ENCODE measurements at regions not wholly inside any gene's neighbourhood (a gene's known extent, or its start where the extent isn't known, plus 50 kb on each side); places are given as distances from the start of the nearest gene placed in this dataset.
"Not testable (repeated sequence)": the region's sequence is repeated elsewhere in the genome, so short reads cannot be mapped to it uniquely, and the experiment has no call there.

- no peak for DNase-seq (ENCODE audit: low read depth)
- in situ Hi-C loops (cut with HindIII; ENCODE audit: low pct_unique_long_range_greater_than_20kb, low sequenced_read_pairs) = no loop called here
These were observed 200.6 kb upstream of the KLF3 start for GRCh38 chr4:38463268-38463958.

GRCh38 chr4:38464328-38464727 is 199.7 kb upstream of the KLF3 start:
- in situ Hi-C loops (cut with HindIII; ENCODE audit: low pct_unique_long_range_greater_than_20kb, low sequenced_read_pairs) = no loop called here
- no peak for DNase-seq (ENCODE audit: low read depth)

DNA sequence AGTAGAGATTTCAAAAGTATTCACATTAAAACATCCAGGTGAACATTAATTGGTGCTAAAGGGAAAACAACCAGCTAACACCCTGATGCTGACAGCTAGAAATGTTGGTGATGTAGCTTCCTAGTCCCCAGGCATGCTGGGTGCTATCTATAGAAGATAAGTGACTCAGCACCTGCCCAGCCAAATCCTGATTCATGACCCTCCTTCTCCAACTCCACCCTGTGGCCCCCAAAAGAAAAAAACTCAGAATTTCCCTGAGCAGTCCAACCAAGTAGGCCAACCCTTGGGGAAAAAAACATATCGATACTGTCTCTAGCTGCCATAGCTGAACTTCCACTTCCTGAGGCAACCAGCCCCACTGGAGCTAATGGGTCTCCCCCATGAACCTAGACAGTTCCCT is 197.6 kb upstream of the KLF3 start:
- in situ Hi-C loops (cut with HindIII; ENCODE audit: low pct_unique_long_range_greater_than_20kb, low sequenced_read_pairs) = no loop called here
- DNase-seq (ENCODE audit: low read depth) = no peak

- no peak for DNase-seq (ENCODE audit: low read depth)
- in situ Hi-C loops (cut with HindIII; ENCODE audit: low pct_unique_long_range_greater_than_20kb, low sequenced_read_pairs) = no loop called here
These were observed 196.7 kb upstream of the KLF3 start for GRCh38 chr4:38467296-38467695.

DNA sequence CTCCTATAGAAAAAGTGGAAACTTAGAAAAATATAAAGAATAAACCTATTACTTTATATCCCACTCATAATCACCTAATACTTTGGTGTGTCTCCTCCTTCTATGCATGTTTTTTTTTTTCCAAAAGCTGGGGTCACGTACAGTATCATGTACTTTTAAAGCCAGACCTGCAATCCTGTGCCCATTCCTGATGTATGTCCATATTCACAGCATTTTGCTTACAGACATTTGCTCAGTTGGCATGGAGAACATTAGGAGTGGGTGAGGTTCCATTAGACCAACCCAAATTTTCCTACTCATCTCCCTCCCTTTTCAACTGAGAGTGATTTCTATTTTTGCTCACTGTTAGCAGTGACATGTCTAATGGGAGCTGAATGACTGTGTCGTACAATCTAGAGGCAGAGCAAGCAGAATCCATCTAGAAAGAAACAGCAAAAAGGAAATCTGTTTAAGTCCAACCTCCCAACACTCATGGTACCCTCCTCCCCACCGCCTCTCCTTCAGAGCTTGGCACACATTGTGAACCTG is 195.6 kb upstream of the KLF3 start:
- in situ Hi-C loops (cut with HindIII; ENCODE audit: low pct_unique_long_range_greater_than_20kb, low sequenced_read_pairs) = no loop called here
- no peak for DNase-seq (ENCODE audit: low read depth)

- in situ Hi-C loops (cut with HindIII; ENCODE audit: low pct_unique_long_range_greater_than_20kb, low sequenced_read_pairs) = no loop called here
- no peak for DNase-seq (ENCODE audit: low read depth)
These were observed 194.6 kb upstream of the KLF3 start for GRCh38 chr4:38469410-38469809.

GRCh38 chr4:38470735-38471262 is 193.2 kb upstream of the KLF3 start:
- in situ Hi-C loops (cut with HindIII; ENCODE audit: low pct_unique_long_range_greater_than_20kb, low sequenced_read_pairs) = no loop called here

DNA sequence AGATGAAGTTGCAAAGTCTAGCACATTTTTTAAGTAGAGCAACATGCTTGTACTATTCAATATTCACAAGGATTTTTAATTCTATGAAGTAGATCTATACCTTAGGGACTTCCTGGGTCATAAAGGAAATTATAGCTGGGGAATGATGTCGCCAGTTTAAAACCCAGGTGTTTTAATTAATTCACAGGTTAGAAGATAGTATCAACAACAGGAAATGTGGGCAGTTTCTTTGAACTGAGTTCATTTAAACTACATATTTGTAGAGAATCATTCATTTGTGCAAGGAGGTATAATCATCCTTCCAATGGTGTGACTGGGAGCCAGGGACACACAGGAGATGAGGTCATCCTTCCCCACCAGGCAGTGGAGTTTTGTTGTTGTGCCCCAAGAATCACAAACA is 181.3 kb upstream of the KLF3 start:
- in situ Hi-C loops (cut with HindIII; ENCODE audit: low pct_unique_long_range_greater_than_20kb, low sequenced_read_pairs) = no loop called here
- no peak for DNase-seq (ENCODE audit: low read depth)

More at GRCh38 chr4:38470735-38471262, 193.2 kb upstream of the KLF3 start:
- no peak for DNase-seq (ENCODE audit: low read depth)

- in situ Hi-C loops (cut with HindIII; ENCODE audit: low pct_unique_long_range_greater_than_20kb, low sequenced_read_pairs) = not testable (repeated sequence)
These were observed 180.4 kb upstream of the KLF3 start for GRCh38 chr4:38483628-38484027.

GRCh38 chr4:38489011-38489861 is 174.8 kb upstream of the KLF3 start:
- DNase-seq (ENCODE audit: low read depth) = no peak
- in situ Hi-C loops (cut with HindIII; ENCODE audit: low pct_unique_long_range_greater_than_20kb, low sequenced_read_pairs) = no loop called here

More at GRCh38 chr4:38483628-38484027, 180.4 kb upstream of the KLF3 start:
- not testable (repeated sequence) for DNase-seq (ENCODE audit: low read depth)

- DNase-seq (ENCODE audit: low read depth) = no peak
- in situ Hi-C loops (cut with HindIII; ENCODE audit: low pct_unique_long_range_greater_than_20kb, low sequenced_read_pairs) = no loop called here
These were observed 173.9 kb upstream of the KLF3 start for GRCh38 chr4:38489924-38490639.

DNA sequence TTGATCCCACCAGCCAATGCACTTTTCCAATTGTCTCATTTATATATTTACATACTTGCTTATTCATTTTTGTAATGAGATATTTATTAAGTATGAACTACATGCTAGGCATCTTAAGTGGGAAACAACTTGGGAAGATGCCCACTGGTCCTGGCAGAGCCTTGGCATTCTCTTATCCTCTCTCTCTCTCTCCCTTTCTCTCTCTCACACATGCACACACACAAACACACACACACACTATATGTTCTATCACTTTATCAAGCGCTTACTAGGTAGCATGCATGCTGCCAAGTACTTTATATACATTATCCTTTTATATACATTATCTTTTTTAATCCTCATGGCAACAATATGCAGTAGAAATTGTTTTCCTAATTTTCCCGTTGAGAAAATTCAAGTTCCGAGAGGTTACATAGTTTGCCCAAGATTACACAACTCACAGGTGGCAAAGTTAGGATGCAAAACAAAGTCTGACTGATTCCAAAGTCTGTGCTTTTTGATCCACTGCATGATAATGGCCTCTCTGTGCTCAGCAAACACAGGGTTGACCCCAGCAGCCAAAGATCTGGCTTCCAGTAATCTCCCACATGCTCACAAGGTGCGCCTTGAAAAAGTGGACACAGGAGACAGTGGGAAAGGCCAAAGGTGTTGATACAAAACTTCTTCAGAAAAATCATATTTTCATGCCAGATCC is 173.1 kb upstream of the KLF3 start:
- no peak for DNase-seq (ENCODE audit: low read depth)
- in situ Hi-C loops (cut with HindIII; ENCODE audit: low pct_unique_long_range_greater_than_20kb, low sequenced_read_pairs) = no loop called here

DNA sequence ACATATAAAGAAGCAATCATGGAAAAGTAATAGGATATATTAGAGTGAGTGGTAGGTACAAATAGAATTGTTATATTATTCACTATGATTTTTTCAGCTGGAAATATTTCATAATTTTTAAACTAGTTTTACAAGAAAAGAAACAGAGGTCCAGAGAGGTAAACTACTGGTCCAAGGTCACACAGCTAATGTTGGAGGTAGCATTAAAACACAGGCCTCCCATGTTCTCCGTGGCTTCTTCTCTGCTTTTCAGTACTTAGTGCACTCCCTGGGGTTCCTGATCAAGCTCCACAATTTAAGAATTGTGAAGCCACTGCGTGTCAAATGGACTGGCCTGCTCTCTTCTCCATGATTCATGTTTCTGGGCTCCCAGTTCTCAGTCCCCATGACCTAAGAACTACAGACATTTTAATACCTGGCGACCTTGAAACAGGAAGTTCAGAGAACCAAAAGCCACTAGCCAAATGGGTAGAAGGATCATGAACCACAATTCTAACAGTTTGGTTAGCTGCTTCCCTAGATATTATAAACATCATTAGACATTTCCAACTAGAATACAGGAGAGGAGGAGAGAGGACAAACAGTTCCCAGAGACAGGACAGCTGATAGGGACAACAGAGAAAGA is 172.0 kb upstream of the KLF3 start:
- in situ Hi-C loops (cut with HindIII; ENCODE audit: low pct_unique_long_range_greater_than_20kb, low sequenced_read_pairs) = no loop called here
- DNase-seq (ENCODE audit: low read depth) = no peak

DNA sequence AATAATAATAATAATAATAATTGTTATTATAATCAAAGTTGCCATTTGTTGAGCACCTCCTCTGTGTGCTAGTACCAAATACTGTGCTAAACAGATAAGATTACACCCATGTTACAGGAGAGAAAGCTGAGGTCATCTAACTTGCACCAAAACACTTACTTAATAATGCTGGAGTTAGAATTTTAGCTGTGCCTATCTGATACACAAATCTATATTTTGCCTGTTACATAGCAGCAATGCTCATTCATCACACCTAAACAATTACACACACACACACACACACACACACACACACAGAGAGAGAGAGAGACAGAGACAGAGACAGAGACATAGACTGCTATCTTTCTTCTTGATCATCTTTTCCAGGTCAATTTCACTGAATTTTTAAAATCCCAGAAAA is 170.9 kb upstream of the KLF3 start:
- in situ Hi-C loops (cut with HindIII; ENCODE audit: low pct_unique_long_range_greater_than_20kb, low sequenced_read_pairs) = no loop called here
- DNase-seq (ENCODE audit: low read depth) = no peak

- in situ Hi-C loops (cut with HindIII; ENCODE audit: low pct_unique_long_range_greater_than_20kb, low sequenced_read_pairs) = no loop called here
- DNase-seq (ENCODE audit: low read depth) = no peak
These were observed 168.6 kb upstream of the KLF3 start for GRCh38 chr4:38495446-38495845.

- in situ Hi-C loops (cut with HindIII; ENCODE audit: low pct_unique_long_range_greater_than_20kb, low sequenced_read_pairs) = no loop called here
- DNase-seq (ENCODE audit: low read depth) = no peak
These were observed 166.9 kb upstream of the KLF3 start for GRCh38 chr4:38497121-38497520.

DNA sequence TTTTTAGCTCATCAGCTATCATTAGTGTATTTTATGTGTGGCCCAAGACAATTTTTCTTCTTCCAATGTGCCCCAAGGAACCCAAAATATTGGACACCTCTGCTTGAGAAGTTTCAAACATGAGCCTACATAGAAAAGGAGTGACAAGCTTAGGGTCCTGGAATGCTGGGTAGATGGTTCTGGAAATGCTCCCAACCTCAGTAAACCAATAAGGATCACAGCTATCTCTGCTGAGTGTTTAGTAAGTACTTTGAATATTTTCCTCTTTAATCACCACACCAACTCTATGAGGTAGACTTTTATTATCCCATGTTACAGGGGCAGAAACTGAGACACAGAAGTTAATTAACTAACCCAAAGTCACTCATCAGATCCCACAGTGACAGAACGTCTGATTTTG is 164.9 kb upstream of the KLF3 start:
- DNase-seq (ENCODE audit: low read depth) = no peak
- in situ Hi-C loops (cut with HindIII; ENCODE audit: low pct_unique_long_range_greater_than_20kb, low sequenced_read_pairs) = no loop called here

GRCh38 chr4:38500433-38500832 is 163.6 kb upstream of the KLF3 start:
- no peak for DNase-seq (ENCODE audit: low read depth)
- in situ Hi-C loops (cut with HindIII; ENCODE audit: low pct_unique_long_range_greater_than_20kb, low sequenced_read_pairs) = no loop called here

Measured in Caki2 (cell line).